Esophagus muscularis mucosa (tissue), 4 donors: ENCODE measurements at regions not wholly inside any gene's neighbourhood (a gene's known extent, or its start where the extent isn't known, plus 50 kb on each side); places are given as distances from the start of the nearest gene placed in this dataset.

Source experiments
- DNase-seq: peaks from one replicate; pipeline ENCODE4 v3.0.0-alpha.2; 2017; ENCODE audit errors: extremely low spot score
- H3K27ac ChIP-seq, 4 donors: fragments of 200-600 bp; sonication (generic); replicated peaks in 1 of 4; 1 replicate in 3 of 4; 2 replicates in 1 of 4; pipeline ENCODE4 v1.5.1; 2016 to 2019; ENCODE audit warnings: mild to moderate bottlenecking in 1 of 4
- H3K27me3 ChIP-seq, 4 donors: fragments of 200-600 bp; sonication (generic); one replicate each; pipeline versions ENCODE4 v1.5.1 to v1.6.0; 2016 to 2019
- H3K36me3 ChIP-seq, 4 donors: fragments of 200-600 bp; sonication (generic); one replicate each; pipeline ENCODE4 v1.5.1; 2016 to 2019
- H3K4me1 ChIP-seq, 4 donors: fragments of 200-600 bp; sonication (generic); one replicate each; pipeline ENCODE4 v1.5.1; 2016 to 2019
- H3K4me3 ChIP-seq, 4 donors: fragments of 200-600 bp; sonication (generic); 1 replicate in 2 of 4; 2 replicates in 2 of 4; pipeline ENCODE4 v1.5.1; 2016 to 2019; ENCODE audit warnings: mild to moderate bottlenecking in 4 of 4, moderate library complexity in 1 of 4
- H3K9me3 ChIP-seq, 4 donors: fragments of 200-600 bp; sonication (generic); 1 replicate in 3 of 4; 2 replicates in 1 of 4; pipeline ENCODE4 v1.5.1; 2016 to 2019
- EP300 ChIP-seq: sonication (generic); formaldehyde crosslinking; IDR thresholded peaks from one replicate; pipeline ENCODE4 v1.6.1; 2017; ENCODE audit warnings: antibody characterized with exemption
- POLR2A ChIP-seq: fragments of 450-650 bp; IDR thresholded peaks from one replicate; pipeline ENCODE4 v1.6.1; 2017; ENCODE audit warnings: antibody characterized with exemption, moderate library complexity, mild to moderate bottlenecking, low read depth
- POLR2AphosphoS5 ChIP-seq, 2 donors: sonication (generic); formaldehyde crosslinking; IDR thresholded peaks; one replicate each; pipeline ENCODE4 v1.6.1; 2017; ENCODE audit warnings: antibody characterized with exemption in 2 of 2
- WGBS: methylation state at CpG from one replicate; pipeline ENCODE4 v1.1.5; 2018; 5-methylcytosine and 5-hydroxymethylcytosine counted together
- intact Hi-C: fragments of 100-400 bp; cut with DNase I; formaldehyde crosslinking; loops from one replicate; pipeline ENCODE4 v1.15.1; 2023
- TF ChIP-seq, protein P1 (sequence below), 3 experiments: fragments of 200-600 bp in 2 of 3; fragments of 450-650 bp in 1 of 3; sonication (generic) in 2 of 3; IDR thresholded peaks; one replicate each; pipeline ENCODE4 v1.5.1; 2017 to 2019; ENCODE audit warnings: antibody characterized with exemption in 3 of 3, mild to moderate bottlenecking in 2 of 3, moderate library complexity in 1 of 3

- WGBS, result 80% methylated on average over 9 of the region's 10 CpGs
- TF ChIP-seq POLR2A (no peak), POLR2AphosphoS5 (IDR thresholded peaks at IDR 0.05) (no peak), EP300 (no peak)
- TF ChIP-seq, protein P1, sequence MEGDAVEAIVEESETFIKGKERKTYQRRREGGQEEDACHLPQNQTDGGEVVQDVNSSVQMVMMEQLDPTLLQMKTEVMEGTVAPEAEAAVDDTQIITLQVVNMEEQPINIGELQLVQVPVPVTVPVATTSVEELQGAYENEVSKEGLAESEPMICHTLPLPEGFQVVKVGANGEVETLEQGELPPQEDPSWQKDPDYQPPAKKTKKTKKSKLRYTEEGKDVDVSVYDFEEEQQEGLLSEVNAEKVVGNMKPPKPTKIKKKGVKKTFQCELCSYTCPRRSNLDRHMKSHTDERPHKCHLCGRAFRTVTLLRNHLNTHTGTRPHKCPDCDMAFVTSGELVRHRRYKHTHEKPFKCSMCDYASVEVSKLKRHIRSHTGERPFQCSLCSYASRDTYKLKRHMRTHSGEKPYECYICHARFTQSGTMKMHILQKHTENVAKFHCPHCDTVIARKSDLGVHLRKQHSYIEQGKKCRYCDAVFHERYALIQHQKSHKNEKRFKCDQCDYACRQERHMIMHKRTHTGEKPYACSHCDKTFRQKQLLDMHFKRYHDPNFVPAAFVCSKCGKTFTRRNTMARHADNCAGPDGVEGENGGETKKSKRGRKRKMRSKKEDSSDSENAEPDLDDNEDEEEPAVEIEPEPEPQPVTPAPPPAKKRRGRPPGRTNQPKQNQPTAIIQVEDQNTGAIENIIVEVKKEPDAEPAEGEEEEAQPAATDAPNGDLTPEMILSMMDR (IDR thresholded peaks at IDR 0.05), result no peak
- intact Hi-C loops, result no loop called here
- no peak overlapping the region for H3K4me3 ChIP-seq
- DNase-seq, result no peak
- no peaks in the 10 kb centered on the region for H3K36me3 ChIP-seq
- H3K27ac ChIP-seq, result no peak overlapping the region
- no peaks in the 10 kb centered on the region for H3K27me3 ChIP-seq
- no peaks in the 10 kb centered on the region for H3K9me3 ChIP-seq
- H3K4me1 ChIP-seq, result no peaks in the 10 kb centered on the region
Observed at GRCh38 chr11:44483919-44484610, 81.4 kb upstream of the CD82 start.

DNA sequence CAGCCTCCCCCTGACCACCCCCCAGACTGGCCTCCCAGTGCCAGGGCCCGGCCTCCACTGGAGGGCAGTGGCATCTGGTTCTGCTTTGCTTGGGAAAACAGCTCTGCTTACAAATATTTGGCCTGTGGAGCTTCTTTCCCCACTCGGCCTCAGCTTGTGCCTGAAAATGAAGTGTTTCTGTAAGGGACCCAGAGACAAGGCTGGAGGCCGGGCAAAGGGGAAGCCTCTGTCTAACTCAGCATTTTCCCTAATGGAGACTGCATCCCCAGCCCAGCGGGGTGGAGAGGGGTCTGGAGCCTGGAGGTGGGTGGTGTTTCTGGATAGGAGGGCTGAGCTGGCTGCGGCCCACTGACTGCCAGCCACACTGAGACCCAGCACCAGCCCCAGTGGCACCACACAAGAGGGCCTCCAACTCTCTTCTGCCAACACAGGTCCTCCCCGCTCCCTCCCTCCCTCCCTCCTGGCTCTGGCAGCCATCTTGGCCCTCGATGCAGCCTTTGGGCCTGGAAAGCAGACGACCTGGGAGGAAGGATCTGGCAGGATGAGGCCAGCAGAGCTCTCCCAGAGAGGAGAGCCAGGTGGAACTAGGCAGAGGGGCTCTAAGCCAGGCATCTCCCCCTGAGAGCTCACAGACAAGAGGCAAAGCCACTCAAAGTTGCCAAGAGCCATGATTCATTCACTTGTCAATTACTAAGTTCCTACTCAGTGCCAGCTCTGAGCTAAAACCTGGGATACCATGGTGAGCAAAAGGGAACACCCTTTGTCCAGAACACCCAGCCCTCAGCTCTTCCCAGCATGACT lies 77.1 kb upstream of the CD82 start:
- Histone ChIP-seq H3K36me3 (no peaks in the 10 kb centered on the region), H3K4me1 (no peaks in the 10 kb centered on the region), H3K27me3 (no peaks in the 10 kb centered on the region), H3K27ac (no peak overlapping the region), H3K9me3 (no peaks in the 10 kb centered on the region), H3K4me3 (no peak overlapping the region)
- 83% methylated on average over 8 of the region's 8 CpGs for WGBS
- intact Hi-C loops, result no loop called here
- DNase-seq, result no peak
- TF ChIP-seq EP300 (no peak), POLR2AphosphoS5 (IDR thresholded peaks at IDR 0.05) (no peak), POLR2A (no peak)
- TF ChIP-seq, protein P1 (IDR thresholded peaks at IDR 0.05), result no peak

DNA sequence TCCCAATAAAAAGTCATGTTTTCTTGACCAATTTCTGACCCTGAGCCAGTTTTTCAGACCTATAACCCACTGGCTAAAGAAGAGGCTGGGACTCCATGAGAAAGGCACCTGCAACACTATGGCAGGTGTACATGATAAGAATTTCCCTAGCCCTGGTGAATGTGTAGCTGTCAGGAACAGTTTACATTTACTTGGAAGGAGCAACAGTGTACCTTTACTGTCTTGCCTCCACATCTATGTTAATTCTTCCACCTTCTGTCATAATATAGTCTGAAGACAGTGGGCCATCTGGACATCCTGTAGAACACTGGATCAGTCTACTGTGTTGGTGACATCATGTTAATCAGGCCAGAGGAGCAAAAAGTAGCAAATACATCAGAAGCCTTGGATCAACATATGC lies 72.1 kb upstream of the CD82 start:
- no peak overlapping the region for H3K4me3 ChIP-seq
- no peaks in the 10 kb centered on the region for H3K9me3 ChIP-seq
- no peaks in the 10 kb centered on the region for H3K36me3 ChIP-seq
- intact Hi-C loops, result no loop called here
- TF ChIP-seq, protein P1 (IDR thresholded peaks at IDR 0.05), result no peak
- TF ChIP-seq EP300, result no peak
- TF ChIP-seq POLR2AphosphoS5 (IDR thresholded peaks at IDR 0.05), result no peak
- no peak for TF ChIP-seq POLR2A
- H3K27me3 ChIP-seq, result no peaks in the 10 kb centered on the region
- H3K4me1 ChIP-seq, result no peaks in the 10 kb centered on the region
- no peak overlapping the region for H3K27ac ChIP-seq
- DNase-seq, result no peak

GRCh38 chr11:44493930-44494329 lies 71.5 kb upstream of the CD82 start:
- intact Hi-C loops, result no loop called here
- Histone ChIP-seq H3K27me3 (no peaks in the 10 kb centered on the region), H3K9me3 (no peaks in the 10 kb centered on the region), H3K27ac (no peak overlapping the region), H3K4me1 (no peaks in the 10 kb centered on the region), H3K4me3 (no peak overlapping the region), H3K36me3 (no peaks in the 10 kb centered on the region)
- DNase-seq, result no peak
- no peak for TF ChIP-seq EP300
- no peak for TF ChIP-seq POLR2AphosphoS5 (IDR thresholded peaks at IDR 0.05)
- no peak for TF ChIP-seq POLR2A
- TF ChIP-seq, protein P1 (IDR thresholded peaks at IDR 0.05), result no peak
- WGBS, result 91% methylated on average over 1 of the region's 1 CpG
